ENCODE measurements at regions not wholly inside any gene's neighbourhood (a gene's known extent, or its start where the extent isn't known, plus 50 kb on each side); places are given as distances from the start of the nearest gene placed in this dataset.
"Not testable (repeated sequence)": the region's sequence is repeated elsewhere in the genome, so short reads cannot be mapped to it uniquely, and the experiment has no call there.

GRCh38 chr13:37473035-37473434 lies 125.5 kb downstream of the POSTN start:
- no peak for DNase-seq

GRCh38 chr13:37472266-37472665 lies 126.3 kb downstream of the POSTN start:
- DNase-seq = not testable (repeated sequence)

GRCh38 chr13:37460166-37460565 lies 138.4 kb downstream of the POSTN start:
- no peak for DNase-seq

GRCh38 chr13:37457612-37458011 lies 141.0 kb downstream of the POSTN start:
- no peak for DNase-seq

- DNase-seq = no peak
These were observed 142.1 kb downstream of the POSTN start for GRCh38 chr13:37456506-37456905.

- DNase-seq = no peak
These were observed 142.5 kb downstream of the POSTN start for GRCh38 chr13:37456041-37456440.

GRCh38 chr13:37453246-37453645 lies 145.3 kb downstream of the POSTN start:
- DNase-seq = no peak

- no peak for DNase-seq
These were observed 148.3 kb downstream of the POSTN start for GRCh38 chr13:37450276-37450675.

- DNase-seq = peak; percentile 3
These were observed 150.4 kb downstream of the POSTN start for GRCh38 chr13:37448153-37448552.

- DNase-seq = no peak
These were observed 152.1 kb downstream of the POSTN start for GRCh38 chr13:37446503-37446902.

- no peak for DNase-seq
These were observed 155.0 kb downstream of the POSTN start for GRCh38 chr13:37443538-37443937.

GRCh38 chr13:37442996-37443395 lies 155.6 kb downstream of the POSTN start:
- no peak for DNase-seq

- no peak for DNase-seq
These were observed 162.7 kb downstream of the POSTN start for GRCh38 chr13:37435881-37436280.

GRCh38 chr13:37433086-37433485 lies 165.5 kb downstream of the POSTN start:
- DNase-seq = no peak

- DNase-seq = no peak
These were observed 168.6 kb downstream of the POSTN start for GRCh38 chr13:37429976-37430375.

- no peak for DNase-seq
These were observed 170.6 kb downstream of the POSTN start for GRCh38 chr13:37427843-37428494.

- DNase-seq = no peak
These were observed 180.1 kb downstream of the POSTN start for GRCh38 chr13:37418490-37418889.

GRCh38 chr13:37417060-37417441 lies 181.5 kb downstream of the POSTN start:
- DNase-seq = no peak

- DNase-seq = no peak
These were observed 182.1 kb downstream of the POSTN start for GRCh38 chr13:37416291-37417059.

GRCh38 chr13:37413161-37413560 lies 185.4 kb downstream of the POSTN start:
- no peak for DNase-seq

- no peak for DNase-seq
These were observed 186.2 kb downstream of the POSTN start for GRCh38 chr13:37412241-37412921.

- DNase-seq = no peak
These were observed 188.3 kb downstream of the POSTN start for GRCh38 chr13:37410316-37410715.

- DNase-seq = no peak
These were observed 188.8 kb downstream of the POSTN start for GRCh38 chr13:37409756-37410155.

GRCh38 chr13:37407156-37407555 lies 191.4 kb downstream of the POSTN start:
- no peak for DNase-seq
